DND-41 (cell line): ENCODE measurements at regions not wholly inside any gene's neighbourhood (a gene's known extent, or its start where the extent isn't known, plus 50 kb on each side); places are given as distances from the start of the nearest gene placed in this dataset.

Experiments
- EZH2 ChIP-seq: IDR thresholded peaks from 3 replicates; pipeline ENCODE4 v1.6.1; 2012; ENCODE audit warnings: borderline replicate concordance, low read depth, mild to moderate bottlenecking, moderate library complexity, low read length, inconsistent platforms; ENCODE audit not compliant: severe bottlenecking
- TF ChIP-seq, protein P1 (sequence below): IDR thresholded peaks from 2 replicates; pipeline ENCODE4 v1.5.1; 2012; ENCODE audit warnings: borderline replicate concordance, low read length, moderate library complexity, mild to moderate bottlenecking; ENCODE audit not compliant: poor library complexity, severe bottlenecking; ENCODE audit errors: extremely low read depth

DNA sequence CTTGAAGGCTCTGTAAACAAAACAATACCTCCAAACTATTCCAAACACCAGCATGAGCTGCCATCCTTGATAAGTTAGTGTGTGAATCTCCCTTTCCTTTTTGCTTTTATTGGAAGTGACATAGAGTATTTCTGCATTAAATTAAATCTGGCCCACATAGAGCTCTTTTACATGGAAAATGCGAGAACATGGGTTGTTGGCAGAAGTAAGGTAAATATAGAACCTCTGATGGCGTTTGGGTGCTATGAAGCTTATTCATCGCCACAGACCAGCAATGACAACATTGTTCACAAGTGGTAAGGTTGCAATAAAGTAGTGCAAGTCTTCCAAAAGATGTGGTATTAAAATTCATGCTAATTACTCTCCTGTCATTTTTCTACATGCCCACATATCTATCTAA, 445.8 kb upstream of the JAG1 start:
- TF ChIP-seq, protein P1, sequence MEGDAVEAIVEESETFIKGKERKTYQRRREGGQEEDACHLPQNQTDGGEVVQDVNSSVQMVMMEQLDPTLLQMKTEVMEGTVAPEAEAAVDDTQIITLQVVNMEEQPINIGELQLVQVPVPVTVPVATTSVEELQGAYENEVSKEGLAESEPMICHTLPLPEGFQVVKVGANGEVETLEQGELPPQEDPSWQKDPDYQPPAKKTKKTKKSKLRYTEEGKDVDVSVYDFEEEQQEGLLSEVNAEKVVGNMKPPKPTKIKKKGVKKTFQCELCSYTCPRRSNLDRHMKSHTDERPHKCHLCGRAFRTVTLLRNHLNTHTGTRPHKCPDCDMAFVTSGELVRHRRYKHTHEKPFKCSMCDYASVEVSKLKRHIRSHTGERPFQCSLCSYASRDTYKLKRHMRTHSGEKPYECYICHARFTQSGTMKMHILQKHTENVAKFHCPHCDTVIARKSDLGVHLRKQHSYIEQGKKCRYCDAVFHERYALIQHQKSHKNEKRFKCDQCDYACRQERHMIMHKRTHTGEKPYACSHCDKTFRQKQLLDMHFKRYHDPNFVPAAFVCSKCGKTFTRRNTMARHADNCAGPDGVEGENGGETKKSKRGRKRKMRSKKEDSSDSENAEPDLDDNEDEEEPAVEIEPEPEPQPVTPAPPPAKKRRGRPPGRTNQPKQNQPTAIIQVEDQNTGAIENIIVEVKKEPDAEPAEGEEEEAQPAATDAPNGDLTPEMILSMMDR, result no peak
- no peak for TF ChIP-seq EZH2
